ENCODE measurements at regions not wholly inside any gene's neighbourhood (a gene's known extent, or its start where the extent isn't known, plus 50 kb on each side); places are given as distances from the start of the nearest gene placed in this dataset.

DNA sequence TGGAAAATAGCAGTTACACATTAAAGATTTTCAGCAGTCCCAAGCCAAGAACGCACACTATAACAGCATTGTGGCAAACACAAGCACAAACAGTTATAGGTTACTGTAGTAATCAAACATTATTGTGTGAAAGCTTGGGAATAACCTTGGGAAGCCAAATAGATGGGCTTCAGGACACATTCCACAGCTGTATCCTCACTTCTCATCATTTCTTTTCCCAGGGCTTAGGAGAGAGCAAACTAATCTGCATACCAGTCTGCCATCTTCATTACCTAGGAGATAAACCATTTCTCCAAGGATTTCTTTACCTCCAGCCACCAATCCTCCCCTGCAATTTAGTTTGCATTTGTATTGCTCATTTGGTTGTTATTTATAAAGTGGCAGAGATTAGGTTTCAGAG, 352.4 kb downstream of the SH2D4B start:
- Histone ChIP-seq H3K27ac (no peak overlapping the region), H2AFZ (no peak overlapping the region), H3K9ac (no peak overlapping the region), H3K79me2 (no peaks in the 10 kb centered on the region), H3K27me3 (ENCODE audit: control insufficient read depth, insufficient read depth, low read length) (no peaks in the 10 kb centered on the region), H3K36me3 (ENCODE audit: control insufficient read depth, insufficient read depth, low read length) (no peaks in the 10 kb centered on the region), H3K4me1 (no peaks in the 10 kb centered on the region), H3K4me3 (ENCODE audit: low read depth, low read length) (no peak overlapping the region), H3K9me3 (ENCODE audit: control insufficient read depth, low read length) (no peaks in the 10 kb centered on the region), H3K4me2 (ENCODE audit: low read length) (no peak overlapping the region)
- TF ChIP-seq, protein P1, sequence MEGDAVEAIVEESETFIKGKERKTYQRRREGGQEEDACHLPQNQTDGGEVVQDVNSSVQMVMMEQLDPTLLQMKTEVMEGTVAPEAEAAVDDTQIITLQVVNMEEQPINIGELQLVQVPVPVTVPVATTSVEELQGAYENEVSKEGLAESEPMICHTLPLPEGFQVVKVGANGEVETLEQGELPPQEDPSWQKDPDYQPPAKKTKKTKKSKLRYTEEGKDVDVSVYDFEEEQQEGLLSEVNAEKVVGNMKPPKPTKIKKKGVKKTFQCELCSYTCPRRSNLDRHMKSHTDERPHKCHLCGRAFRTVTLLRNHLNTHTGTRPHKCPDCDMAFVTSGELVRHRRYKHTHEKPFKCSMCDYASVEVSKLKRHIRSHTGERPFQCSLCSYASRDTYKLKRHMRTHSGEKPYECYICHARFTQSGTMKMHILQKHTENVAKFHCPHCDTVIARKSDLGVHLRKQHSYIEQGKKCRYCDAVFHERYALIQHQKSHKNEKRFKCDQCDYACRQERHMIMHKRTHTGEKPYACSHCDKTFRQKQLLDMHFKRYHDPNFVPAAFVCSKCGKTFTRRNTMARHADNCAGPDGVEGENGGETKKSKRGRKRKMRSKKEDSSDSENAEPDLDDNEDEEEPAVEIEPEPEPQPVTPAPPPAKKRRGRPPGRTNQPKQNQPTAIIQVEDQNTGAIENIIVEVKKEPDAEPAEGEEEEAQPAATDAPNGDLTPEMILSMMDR (IDR thresholded peaks at IDR 0.05), result no peak

DNA sequence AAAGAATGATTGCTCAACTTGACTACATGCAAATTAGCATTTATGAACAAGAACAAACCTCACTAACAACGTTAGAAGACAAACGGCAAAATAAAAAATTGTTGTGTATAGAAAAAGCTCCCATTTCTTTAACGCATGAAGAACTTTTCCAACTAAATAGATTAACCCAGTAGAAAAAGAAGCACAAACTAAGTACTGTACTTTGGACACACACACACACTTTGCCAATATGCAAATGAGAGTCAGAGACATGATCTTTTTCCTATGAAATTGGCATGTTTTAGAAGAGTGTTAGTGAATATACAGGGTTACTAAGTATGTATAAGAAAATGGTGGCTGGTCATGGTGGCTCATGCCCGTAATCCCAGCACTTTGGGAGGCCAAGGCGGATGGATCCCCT, 355.6 kb downstream of the SH2D4B start:
- TF ChIP-seq, protein P1 (IDR thresholded peaks at IDR 0.05), result no peak
- no peak overlapping the region for H3K4me2 ChIP-seq (ENCODE audit: low read length)
- H3K4me1 ChIP-seq, result peaks cover 15% of the 10 kb centered on the region
- no peaks in the 10 kb centered on the region for H3K36me3 ChIP-seq (ENCODE audit: control insufficient read depth, insufficient read depth, low read length)
- no peaks in the 10 kb centered on the region for H3K9me3 ChIP-seq (ENCODE audit: control insufficient read depth, low read length)
- no peak overlapping the region for H3K27ac ChIP-seq
- H2AFZ ChIP-seq, result no peak overlapping the region
- no peak overlapping the region for H3K9ac ChIP-seq
- H3K27me3 ChIP-seq (ENCODE audit: control insufficient read depth, insufficient read depth, low read length), result no peaks in the 10 kb centered on the region
- no peaks in the 10 kb centered on the region for H3K79me2 ChIP-seq
- no peak overlapping the region for H3K4me3 ChIP-seq (ENCODE audit: low read depth, low read length)

DNA sequence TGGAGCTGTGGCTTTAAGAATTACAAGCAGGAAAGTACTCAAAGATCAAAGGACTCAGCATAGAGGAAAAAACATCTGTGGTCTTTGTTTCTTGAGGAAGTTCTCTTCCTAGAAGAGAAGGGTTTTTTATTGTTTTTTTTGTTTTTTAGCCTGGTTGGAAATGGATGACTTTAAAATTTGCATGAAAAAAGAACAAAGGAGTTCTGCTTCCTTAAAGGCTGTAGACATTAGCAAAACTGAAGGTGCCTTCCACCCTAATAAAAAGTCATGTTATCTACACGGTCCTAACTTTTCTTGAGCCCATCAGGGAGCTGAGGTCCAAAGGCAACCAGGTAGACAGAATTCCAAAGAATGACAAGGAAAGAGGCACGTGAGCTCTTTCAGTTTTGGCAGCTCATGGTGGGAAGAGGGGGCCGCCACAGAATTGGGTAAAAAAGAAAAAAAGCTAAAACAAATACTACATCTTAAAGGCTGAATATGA, 356.6 kb downstream of the SH2D4B start:
- Histone ChIP-seq H3K4me3 (ENCODE audit: low read depth, low read length) (no peak overlapping the region), H3K4me1 (peaks cover 15% of the 10 kb centered on the region), H3K27me3 (ENCODE audit: control insufficient read depth, insufficient read depth, low read length) (no peaks in the 10 kb centered on the region), H3K79me2 (no peaks in the 10 kb centered on the region), H3K36me3 (ENCODE audit: control insufficient read depth, insufficient read depth, low read length) (no peaks in the 10 kb centered on the region), H3K4me2 (ENCODE audit: low read length) (no peak overlapping the region), H3K9me3 (ENCODE audit: control insufficient read depth, low read length) (no peaks in the 10 kb centered on the region), H3K27ac (no peak overlapping the region), H2AFZ (no peak overlapping the region), H3K9ac (no peak overlapping the region)
- TF ChIP-seq, protein P1 (IDR thresholded peaks at IDR 0.05), result no peak

DNA sequence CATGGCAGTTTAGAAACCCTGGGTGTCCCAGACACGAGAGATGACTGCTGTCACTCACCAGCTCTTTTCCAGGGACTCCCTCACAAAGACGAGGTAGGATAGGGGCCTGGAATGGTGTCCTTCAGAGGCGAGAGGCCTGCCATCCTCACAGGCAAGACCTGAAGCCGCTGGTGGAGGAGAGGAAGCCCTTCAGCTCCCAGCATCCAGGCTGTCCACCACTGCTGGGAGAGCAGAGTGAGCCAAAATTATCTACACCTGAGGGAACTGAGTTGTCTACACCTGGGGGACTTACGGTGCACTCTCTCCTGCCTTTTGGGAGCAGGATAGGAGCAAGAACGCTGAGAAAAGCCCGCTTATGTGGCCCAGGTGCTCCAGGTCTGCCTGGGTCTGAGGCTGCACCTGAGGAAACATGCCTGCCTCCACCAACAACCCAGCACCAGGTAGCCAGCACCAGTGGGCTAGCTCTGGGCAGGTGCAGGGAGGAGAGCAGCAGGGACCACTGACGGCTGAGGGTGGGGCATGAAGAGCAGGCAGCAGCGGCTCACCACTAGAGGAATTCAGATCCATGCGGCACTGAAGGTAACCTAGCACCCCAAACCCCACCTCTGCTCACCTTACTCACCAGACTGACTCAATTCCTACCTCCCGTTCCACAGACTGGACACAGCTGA, 357.2 kb downstream of the SH2D4B start:
- Histone ChIP-seq H3K9me3 (ENCODE audit: control insufficient read depth, low read length) (no peaks in the 10 kb centered on the region), H3K79me2 (no peaks in the 10 kb centered on the region), H3K36me3 (ENCODE audit: control insufficient read depth, insufficient read depth, low read length) (no peaks in the 10 kb centered on the region), H3K9ac (no peak overlapping the region), H3K4me3 (ENCODE audit: low read depth, low read length) (no peak overlapping the region), H3K27ac (no peak overlapping the region), H3K4me2 (ENCODE audit: low read length) (no peak overlapping the region), H2AFZ (no peak overlapping the region), H3K4me1 (peaks cover 15% of the 10 kb centered on the region), H3K27me3 (ENCODE audit: control insufficient read depth, insufficient read depth, low read length) (no peaks in the 10 kb centered on the region)
- TF ChIP-seq, protein P1 (IDR thresholded peaks at IDR 0.05), result no peak

DNA sequence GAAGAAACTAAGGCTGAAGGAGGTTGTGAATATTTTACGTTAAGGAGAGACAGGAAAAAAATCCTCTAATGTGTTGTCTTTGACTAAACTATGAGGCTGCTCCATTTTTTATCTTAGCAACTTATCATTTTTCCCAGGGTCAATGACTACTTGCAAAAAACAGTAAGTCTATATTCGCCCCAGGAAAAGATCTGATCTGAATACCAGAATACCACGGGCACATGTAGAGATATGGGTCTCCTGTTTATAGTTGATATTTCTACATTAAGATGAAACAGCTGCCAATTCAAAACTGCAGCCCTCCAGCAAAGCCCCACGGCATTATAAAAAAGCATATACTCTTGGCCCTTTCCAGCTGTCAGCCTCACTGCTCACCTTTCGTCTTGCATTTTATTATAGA, 358.4 kb downstream of the SH2D4B start:
- Histone ChIP-seq H3K9me3 (ENCODE audit: control insufficient read depth, low read length) (no peaks in the 10 kb centered on the region), H3K9ac (no peak overlapping the region), H3K79me2 (no peaks in the 10 kb centered on the region), H3K36me3 (ENCODE audit: control insufficient read depth, insufficient read depth, low read length) (no peaks in the 10 kb centered on the region), H3K27ac (no peak overlapping the region), H3K27me3 (ENCODE audit: control insufficient read depth, insufficient read depth, low read length) (no peaks in the 10 kb centered on the region), H3K4me1 (peaks cover 15% of the 10 kb centered on the region), H2AFZ (peak overlapping the region; percentile 45), H3K4me2 (ENCODE audit: low read length) (no peak overlapping the region), H3K4me3 (ENCODE audit: low read depth, low read length) (no peak overlapping the region)
- TF ChIP-seq, protein P1 (IDR thresholded peaks at IDR 0.05), result no peak
